GM19240 (cell line): ENCODE measurements at regions not wholly inside any gene's neighbourhood (a gene's known extent, or its start where the extent isn't known, plus 50 kb on each side); places are given as distances from the start of the nearest gene placed in this dataset.

ENCODE experiments used
- DNase-seq: peaks from one replicate; pipeline ENCODE4 v3.0.0; 2011; ENCODE audit warnings: low spot score; ENCODE audit not compliant: insufficient read length

GRCh38 chr10:3430501-3430900 lies 257.9 kb upstream of the PITRM1 start:
- DNase-seq: no peak

- DNase-seq: no peak
Observed at GRCh38 chr10:3429676-3430075, 257.1 kb upstream of the PITRM1 start.

DNA sequence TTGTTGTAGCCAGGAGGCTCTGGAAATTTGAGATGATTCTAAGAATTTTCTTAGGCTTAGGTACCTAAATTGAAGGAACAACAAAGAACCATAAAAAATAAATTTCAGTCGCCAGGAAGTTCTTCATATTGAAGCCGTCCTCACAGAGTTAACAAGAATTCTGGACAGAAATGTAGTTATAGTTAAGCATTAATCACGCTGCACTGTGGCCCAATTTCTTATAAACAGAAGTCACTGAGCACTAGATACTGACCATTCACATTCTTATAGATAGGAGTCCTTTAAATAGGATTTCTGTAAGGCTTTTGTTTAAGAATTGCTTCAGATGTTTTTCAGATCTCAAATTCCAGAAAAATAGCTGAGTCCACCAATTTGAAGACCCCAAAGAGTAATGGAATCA lies 256.2 kb upstream of the PITRM1 start:
- DNase-seq: no peak

- no peak for DNase-seq
Observed at GRCh38 chr10:3427950-3428354, 255.4 kb upstream of the PITRM1 start.

DNA sequence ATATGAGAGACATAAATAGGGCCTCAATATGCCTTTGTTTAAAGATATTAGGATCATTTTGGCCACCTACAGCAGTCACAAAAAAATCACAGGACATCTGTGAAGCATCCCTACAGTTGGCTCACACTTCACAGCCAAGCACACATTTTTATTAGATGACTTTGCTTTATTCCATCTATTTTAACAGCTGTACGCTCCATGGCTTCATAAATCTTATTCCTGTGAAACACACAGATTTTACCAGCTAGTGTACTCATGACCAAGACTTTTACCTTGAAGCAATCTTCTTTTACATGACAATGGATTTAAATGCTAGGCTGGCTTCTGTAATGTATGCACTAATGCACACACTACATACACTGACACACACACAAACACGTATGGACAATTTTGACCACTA lies 254.8 kb upstream of the PITRM1 start:
- DNase-seq: no peak

DNA sequence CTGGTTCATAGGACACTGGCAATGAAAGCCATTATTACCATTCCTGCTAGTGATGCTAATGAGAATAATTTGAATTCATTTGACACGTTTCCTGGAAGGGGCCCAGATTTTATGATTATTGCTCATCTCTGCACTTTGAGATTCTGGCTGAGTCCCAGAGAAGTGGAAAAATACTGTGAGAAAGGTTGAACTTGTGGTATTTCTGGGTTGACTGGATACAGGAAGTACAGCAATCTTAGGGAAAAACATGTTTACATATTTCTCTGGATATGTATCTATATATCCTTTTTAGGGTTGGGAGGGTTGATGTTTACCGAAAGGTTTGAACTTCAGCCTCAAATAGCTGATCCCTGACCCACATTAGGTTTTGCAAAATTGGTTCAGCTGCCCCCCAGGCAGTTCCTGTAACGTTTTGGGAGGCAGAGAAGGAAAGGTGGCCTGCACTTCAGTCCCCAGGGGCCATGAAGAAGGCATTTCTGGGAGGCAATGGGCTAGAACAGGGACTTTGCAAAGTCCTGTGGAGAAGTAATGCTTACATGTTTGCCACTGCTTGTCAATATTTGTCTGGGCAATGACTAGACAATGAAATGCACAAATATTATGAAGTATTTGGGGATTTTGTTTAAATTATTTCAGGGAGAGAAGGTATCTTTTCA lies 253.7 kb upstream of the PITRM1 start:
- no peak for DNase-seq

- no peak for DNase-seq
Observed at GRCh38 chr10:3425716-3426115, 253.1 kb upstream of the PITRM1 start.

DNA sequence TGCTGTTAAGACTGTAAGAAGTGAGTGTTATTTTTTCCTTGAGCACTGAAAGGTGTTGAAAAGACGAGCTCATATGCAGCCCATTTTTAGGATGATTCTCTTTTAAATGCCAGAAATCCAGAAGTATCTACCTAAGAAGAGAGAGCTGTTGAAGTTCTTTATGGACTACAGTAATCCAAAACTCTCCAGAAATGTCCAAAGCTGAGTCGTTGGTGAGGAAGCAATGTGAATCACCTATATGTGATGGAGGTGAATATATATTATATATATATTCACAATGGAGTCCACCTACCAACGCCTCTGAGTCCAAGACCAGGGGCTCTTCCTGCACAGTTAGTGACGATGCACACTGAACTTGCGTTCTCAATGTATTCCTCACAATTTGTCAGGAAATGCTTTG lies 252.7 kb upstream of the PITRM1 start:
- no peak for DNase-seq

DNA sequence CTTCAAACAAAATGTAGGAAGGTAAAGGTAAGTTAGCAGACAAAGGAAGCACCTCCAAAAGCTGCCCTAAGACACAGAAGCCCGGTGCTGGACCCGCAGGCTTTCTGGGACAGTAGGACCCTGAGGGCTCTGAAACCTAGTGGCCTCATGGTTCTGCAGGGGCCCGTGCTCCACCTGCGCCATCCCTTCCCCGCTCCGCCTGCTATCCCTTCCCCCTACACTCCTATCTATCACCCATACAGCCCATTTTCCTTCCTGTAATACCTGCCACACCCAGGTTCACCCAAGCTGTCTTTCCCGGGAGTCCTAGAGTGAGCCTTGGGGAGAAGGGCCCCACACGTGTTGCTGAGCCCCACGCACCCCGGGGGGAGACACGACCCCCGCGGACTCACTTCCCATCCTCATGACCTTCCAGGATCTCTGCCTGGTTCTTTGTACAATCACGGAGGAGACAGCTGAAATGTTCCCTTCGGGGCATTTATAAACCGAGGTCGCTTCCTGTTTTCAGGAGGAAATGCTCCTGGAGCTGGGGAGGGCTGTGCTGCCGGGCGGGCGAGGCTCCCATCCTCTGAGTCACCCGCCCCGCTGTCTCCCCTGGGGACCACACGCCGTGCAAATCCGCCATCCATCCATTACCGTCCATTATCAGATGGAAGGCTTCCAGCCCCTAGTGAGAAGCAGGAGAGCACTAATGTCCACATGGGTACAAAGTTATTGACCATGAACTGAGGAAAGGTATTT lies 251.7 kb upstream of the PITRM1 start:
- no peak for DNase-seq

DNA sequence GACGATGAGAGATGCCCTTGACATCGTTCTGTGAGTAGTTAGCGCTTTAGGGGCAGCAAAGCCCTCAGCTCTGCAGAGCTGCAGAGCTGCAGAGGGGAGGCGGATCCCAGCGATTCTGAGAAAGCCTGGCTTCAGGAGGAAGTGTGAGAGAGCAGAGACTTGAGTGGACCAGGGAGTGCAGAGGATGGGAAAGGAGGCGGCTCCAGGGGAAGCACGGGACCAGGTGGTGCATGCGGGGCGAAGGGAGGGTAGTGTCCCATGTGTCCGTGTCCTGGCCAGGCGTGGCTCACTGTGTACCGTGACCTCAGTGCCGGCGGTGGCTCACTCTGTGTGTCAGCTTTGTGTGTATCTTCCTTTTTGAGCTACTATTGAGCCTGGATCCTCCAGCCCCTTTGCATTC lies 250.8 kb upstream of the PITRM1 start:
- no peak for DNase-seq

DNA sequence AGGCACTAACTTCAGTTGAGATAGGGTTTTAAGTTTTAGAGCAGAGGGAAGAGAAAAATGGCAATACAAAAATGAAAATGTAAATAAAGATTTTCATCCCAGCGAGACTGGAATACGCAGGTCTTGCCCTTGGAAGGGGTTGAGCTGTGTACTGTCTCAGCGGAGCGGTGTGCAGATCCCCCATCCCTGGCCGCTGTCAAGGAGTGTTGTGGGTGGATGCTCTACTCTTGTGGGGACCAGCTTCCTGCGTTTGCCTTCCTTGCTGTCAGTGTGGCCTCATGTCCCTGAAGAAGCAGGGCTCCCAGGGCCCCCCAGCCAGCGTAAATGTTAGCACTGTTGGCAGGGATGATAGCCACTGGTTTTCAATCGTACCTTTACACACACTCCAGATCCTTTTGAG lies 249.7 kb upstream of the PITRM1 start:
- DNase-seq: no peak

- DNase-seq: no peak
Observed at GRCh38 chr10:3421537-3422257, 249.1 kb upstream of the PITRM1 start.

- DNase-seq: no peak
Observed at GRCh38 chr10:3420527-3421469, 248.2 kb upstream of the PITRM1 start.

DNA sequence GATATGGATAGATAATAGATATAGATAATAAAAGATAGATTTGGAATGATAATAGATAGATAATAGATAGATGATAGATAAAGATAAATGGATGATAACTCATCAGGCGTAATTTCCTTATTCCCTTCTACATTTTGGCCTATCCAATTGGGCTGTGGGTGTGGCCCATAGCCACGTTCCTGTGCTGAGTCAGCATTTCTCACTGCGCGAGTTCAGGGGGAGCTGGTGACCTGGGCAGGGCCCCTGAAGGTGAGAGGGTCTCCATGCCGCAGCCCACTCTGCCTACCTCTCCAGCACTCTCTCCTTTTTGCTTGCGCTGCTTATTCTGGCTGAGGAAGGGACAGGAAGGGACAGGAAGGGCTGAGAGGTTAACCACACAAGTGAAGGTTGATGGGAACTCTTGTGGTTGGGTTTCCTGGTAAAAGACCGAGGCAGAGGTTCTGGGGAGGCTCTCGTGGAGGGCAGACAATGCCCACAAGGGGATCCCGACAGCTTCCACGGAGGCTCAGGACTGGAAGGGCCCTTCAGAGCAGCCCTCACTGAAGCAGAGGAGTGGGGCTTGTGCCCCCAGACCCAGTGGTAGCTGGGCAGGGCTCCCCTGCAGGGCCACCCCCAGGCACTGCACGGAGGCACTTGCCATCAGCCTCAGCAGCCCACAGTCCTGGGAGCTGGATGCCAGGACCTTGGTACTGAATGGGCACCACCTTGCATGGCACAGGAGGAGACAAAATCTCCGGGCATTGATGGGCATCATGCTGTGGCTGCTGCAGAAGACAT lies 247.3 kb upstream of the PITRM1 start:
- no peak for DNase-seq

DNA sequence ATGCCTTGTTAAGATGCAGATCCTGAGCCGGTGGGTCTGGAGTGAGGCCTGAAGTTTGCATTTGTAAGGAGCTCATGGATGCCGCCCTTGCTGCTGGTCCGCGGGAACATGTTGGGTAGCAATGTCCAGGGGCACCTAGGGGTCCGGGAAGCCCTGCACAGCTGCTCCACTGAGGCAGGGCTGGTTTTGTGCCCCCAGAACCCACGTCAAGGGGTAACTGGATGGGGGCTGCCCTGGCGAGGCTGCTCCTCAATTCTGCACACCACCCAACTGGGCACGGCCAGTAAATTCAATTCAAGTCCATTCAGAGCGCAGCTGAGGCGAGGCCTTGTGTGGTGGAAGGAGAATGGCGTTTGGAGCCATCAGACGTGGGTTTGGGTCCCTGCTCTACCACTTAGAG lies 246.3 kb upstream of the PITRM1 start:
- no peak for DNase-seq

- DNase-seq: no peak
Observed at GRCh38 chr10:3418041-3418754, 245.6 kb upstream of the PITRM1 start.

DNA sequence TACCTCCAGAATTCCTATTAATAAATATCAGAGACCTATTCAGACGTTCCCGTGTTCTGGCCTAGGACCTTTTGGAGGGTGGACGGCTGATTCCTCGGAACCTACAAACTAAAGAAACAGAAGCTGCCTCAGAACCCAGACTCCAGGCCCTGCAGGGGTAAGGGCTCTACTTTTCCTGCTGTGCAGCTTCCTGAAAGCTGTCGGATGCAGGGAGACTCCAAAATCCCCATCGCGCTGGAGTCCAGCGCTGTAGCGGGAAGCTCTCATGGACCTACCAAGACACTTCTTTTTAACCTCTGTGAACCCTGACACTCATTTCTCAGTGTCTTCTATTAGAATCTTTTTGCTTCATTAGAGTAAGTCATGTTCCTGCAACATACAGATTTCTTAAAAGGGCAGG lies 244.5 kb upstream of the PITRM1 start:
- DNase-seq: no peak

DNA sequence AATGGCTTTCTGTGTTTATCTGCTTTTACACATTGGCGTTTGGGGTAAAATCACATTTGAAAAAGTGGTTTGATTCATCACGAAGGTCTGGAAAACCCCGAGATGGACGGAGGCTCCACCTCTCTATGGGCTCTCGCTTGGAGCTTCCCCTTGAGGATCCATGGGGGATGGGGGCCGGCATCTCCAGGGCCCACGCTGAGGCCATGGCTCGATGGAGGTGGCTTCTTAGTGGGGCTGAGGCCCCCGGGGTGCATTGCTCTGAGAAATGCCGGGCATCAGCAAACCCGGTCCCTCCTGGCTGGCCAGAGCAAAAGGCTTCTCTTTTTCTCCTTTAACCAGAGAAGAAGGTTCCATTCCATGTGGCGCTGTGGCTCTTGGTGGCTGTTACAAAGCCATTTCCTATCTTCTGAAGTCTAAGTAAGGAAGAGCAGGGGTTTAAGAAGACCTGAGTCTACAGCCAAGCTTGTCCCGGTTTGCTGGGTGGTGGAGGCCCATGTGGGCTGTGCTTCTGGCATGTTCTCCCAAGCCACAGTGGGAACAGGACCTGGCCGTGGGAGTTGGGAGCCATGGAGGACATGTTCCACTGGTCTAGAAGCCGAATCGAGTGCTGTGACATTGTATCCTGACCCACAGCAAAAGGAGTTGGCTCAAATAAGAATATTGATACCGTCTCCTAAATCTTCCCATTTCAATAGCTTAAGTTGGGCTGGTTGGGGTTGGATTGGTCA lies 243.5 kb upstream of the PITRM1 start:
- DNase-seq: no peak

DNA sequence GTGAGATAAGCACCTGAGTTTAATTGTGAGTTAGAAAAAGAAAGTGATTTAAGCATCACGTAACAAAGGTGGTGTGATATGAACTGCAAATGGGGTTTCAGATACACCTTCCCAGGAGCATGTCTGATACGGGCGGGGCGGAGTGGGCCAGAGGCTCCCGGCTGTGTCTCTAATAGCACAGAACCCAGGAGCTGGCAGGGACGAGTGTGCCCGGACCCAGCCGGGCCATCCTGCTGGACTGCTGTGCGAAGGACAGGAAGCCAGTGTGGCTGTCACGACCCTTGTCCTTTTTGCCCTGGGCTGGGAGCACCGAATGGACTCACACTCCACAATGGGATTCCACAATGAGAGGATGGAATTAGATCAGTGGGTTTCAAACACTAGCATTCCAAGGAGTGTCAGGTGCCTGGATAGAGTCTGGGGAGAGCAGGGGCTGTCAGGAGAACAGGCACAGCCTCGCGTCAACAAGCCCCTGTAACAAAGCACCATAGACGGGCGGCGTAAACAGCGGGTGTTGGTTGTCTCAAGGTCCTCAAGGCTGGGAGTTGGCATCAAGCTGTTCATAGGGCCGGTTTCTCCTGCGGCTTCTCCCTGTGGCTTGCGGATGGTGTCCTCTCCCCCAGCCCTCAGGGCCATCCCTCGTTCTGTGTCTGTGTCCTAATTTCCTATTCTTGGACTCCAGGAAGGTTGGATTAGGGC lies 242.6 kb upstream of the PITRM1 start:
- no peak for DNase-seq
